ENCODE measurements at regions not wholly inside any gene's neighbourhood (a gene's known extent, or its start where the extent isn't known, plus 50 kb on each side); places are given as distances from the start of the nearest gene placed in this dataset.
"Not testable (repeated sequence)": the region's sequence is repeated elsewhere in the genome, so short reads cannot be mapped to it uniquely, and the experiment has no call there.

DNA sequence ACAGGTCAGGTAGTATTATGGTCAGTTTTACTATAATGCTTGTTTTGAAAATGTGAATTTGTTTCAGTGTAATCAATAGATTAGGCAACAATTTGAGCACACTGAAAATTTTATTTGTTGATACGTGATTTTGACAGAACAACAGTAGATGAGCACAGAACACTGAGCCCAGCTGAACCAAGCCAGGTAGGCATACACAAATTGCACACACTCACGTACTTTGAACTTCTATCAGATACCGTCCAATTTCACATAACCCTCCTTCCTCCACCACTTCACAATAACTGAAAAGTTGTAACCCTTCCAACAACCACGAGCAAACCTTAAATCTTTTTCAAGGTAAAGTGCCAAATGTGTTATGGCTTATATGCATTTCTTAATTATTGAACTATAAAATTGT, 229.5 kb upstream of the TMEFF2 start:
- no peaks in the 10 kb centered on the region for H3K9me3 ChIP-seq (ENCODE audit: low read length)
- H3K4me3 ChIP-seq (ENCODE audit: low read length): no peak overlapping the region
- peaks cover 0 to 3% (median 0%) of the 10 kb centered on the region in 5 donors for H3K9me3 Mint-ChIP-seq
- H3K27ac Mint-ChIP-seq: no peak overlapping the region
- H3K27me3 ChIP-seq (ENCODE audit: insufficient read depth, low read length, poor library complexity, severe bottlenecking): no peaks in the 10 kb centered on the region
- H3K27me3 Mint-ChIP-seq: peaks cover 0 to 2% of the 10 kb centered on the region in 2 donors
- DNase-seq: no peak
- no peaks in the 10 kb centered on the region for H3K4me1 ChIP-seq (ENCODE audit: insufficient read depth, low read length)
- H3K36me3 ChIP-seq (ENCODE audit: insufficient read depth, low read length): no peaks in the 10 kb centered on the region
- H3K4me3 Mint-ChIP-seq: no peak overlapping the region
- ChIA-PET CTCF (no interaction called here), POLR2A (no interaction called here)
- H3K36me3 Mint-ChIP-seq: no peaks in the 10 kb centered on the region
- no peak overlapping the region for H3K27ac ChIP-seq (ENCODE audit: low read depth, low read length)
- no peaks in the 10 kb centered on the region for H3K4me1 Mint-ChIP-seq

DNA sequence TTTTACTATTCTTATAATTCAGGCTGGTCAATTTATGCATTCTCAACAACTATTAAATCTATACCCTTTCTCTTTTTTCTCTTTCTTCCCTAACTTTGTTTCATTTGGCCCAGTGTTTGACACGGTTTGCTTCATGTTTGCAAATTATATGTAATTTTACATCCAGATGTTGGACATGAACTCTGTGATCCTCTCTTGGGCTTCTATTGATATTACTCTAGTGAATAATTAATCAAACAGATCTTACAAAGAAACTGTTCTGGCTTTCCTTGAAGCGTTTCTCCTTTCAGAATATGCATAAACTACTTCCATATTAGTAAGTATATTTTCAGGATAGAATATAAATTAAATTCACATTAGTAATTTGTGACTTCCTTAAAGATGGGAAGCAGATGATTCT, 225.1 kb upstream of the TMEFF2 start:
- Mint-ChIP-seq H3K9me3 (peaks cover 0 to 3% (median 0%) of the 10 kb centered on the region in 5 donors), H3K27ac (no peak overlapping the region), H3K4me1 (no peaks in the 10 kb centered on the region), H3K4me3 (no peak overlapping the region), H3K36me3 (peaks cover 0 to 2% (median 0%) of the 10 kb centered on the region in 3 donors), H3K27me3 (peaks cover 0 to 2% of the 10 kb centered on the region in 2 donors)
- no peaks in the 10 kb centered on the region for H3K4me1 ChIP-seq (ENCODE audit: insufficient read depth, low read length)
- no peaks in the 10 kb centered on the region for H3K27me3 ChIP-seq (ENCODE audit: insufficient read depth, low read length, poor library complexity, severe bottlenecking)
- no peak overlapping the region for H3K27ac ChIP-seq (ENCODE audit: low read depth, low read length)
- no peak overlapping the region for H3K4me3 ChIP-seq (ENCODE audit: low read length)
- H3K36me3 ChIP-seq (ENCODE audit: insufficient read depth, low read length): no peaks in the 10 kb centered on the region
- H3K9me3 ChIP-seq (ENCODE audit: low read length): no peaks in the 10 kb centered on the region
- ChIA-PET CTCF (no interaction called here), POLR2A (no interaction called here)
- no peak for DNase-seq

DNA sequence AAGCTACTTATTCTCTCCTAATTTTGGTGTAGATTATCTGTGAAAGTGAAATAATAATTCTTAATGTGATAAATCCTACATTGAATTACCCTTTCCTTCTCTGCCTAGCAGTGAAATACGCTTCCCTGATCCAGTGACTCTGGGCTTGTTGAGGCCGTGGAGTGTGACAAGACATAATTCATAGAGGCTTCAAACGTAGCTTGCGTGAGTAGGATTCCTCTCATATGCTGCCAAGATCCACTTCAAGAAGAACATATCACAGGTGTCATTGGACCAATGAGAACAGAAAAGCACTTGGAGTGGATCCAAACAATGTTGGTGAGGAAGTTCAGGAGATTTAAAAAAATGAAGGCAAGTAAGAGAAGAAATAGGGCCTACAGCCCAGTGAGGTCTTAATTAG, 221.3 kb upstream of the TMEFF2 start:
- Histone ChIP-seq H3K27ac (ENCODE audit: low read depth, low read length) (no peak overlapping the region), H3K36me3 (ENCODE audit: insufficient read depth, low read length) (no peaks in the 10 kb centered on the region), H3K4me3 (ENCODE audit: low read length) (no peak overlapping the region), H3K27me3 (ENCODE audit: insufficient read depth, low read length, poor library complexity, severe bottlenecking) (no peaks in the 10 kb centered on the region), H3K4me1 (ENCODE audit: insufficient read depth, low read length) (no peaks in the 10 kb centered on the region), H3K9me3 (ENCODE audit: low read length) (no peaks in the 10 kb centered on the region)
- Mint-ChIP-seq H3K9me3 (peaks cover 0 to 3% (median 0%) of the 10 kb centered on the region in 5 donors), H3K4me3 (no peak overlapping the region), H3K27ac (no peak overlapping the region), H3K27me3 (peaks cover 0 to 2% of the 10 kb centered on the region in 2 donors), H3K4me1 (no peaks in the 10 kb centered on the region), H3K36me3 (peaks cover 0 to 2% (median 0%) of the 10 kb centered on the region in 3 donors)
- no peak for DNase-seq
- POLR2A ChIA-PET: no interaction called here
- CTCF ChIA-PET: no interaction called here

DNA sequence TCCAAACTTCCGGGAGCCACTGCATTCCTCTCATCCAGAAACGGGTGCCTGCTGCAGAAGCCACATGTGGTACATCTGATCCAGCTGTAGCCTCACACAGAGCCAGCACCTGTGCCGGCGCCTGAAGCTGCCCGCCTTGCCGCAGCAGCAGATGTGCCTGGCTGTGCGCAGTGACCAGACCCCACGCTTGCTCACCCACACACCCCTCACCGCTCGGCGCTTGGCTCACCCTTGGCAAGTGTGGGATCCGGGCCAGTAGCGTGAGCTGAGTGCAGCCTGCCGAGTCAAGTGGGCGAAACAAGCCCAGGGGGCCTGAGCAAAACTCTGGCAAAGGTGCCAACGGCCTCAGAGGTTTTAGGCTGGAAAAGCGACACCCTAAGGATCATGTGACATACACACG, 220.1 kb upstream of the TMEFF2 start:
- DNase-seq: no peak
- Histone ChIP-seq H3K27ac (ENCODE audit: low read depth, low read length) (no peak overlapping the region), H3K4me1 (ENCODE audit: insufficient read depth, low read length) (no peaks in the 10 kb centered on the region), H3K4me3 (ENCODE audit: low read length) (no peak overlapping the region), H3K36me3 (ENCODE audit: insufficient read depth, low read length) (no peaks in the 10 kb centered on the region), H3K27me3 (ENCODE audit: insufficient read depth, low read length, poor library complexity, severe bottlenecking) (no peaks in the 10 kb centered on the region), H3K9me3 (ENCODE audit: low read length) (no peaks in the 10 kb centered on the region)
- no peaks in the 10 kb centered on the region for H3K4me1 Mint-ChIP-seq
- POLR2A ChIA-PET: no interaction called here
- no peak overlapping the region for H3K4me3 Mint-ChIP-seq
- H3K36me3 Mint-ChIP-seq: peaks cover 0 to 2% (median 0%) of the 10 kb centered on the region in 3 donors
- no peaks in the 10 kb centered on the region for H3K27me3 Mint-ChIP-seq
- CTCF ChIA-PET: no interaction called here
- H3K27ac Mint-ChIP-seq: no peak overlapping the region
- H3K9me3 Mint-ChIP-seq: peaks cover 0 to 3% (median 0%) of the 10 kb centered on the region in 5 donors

DNA sequence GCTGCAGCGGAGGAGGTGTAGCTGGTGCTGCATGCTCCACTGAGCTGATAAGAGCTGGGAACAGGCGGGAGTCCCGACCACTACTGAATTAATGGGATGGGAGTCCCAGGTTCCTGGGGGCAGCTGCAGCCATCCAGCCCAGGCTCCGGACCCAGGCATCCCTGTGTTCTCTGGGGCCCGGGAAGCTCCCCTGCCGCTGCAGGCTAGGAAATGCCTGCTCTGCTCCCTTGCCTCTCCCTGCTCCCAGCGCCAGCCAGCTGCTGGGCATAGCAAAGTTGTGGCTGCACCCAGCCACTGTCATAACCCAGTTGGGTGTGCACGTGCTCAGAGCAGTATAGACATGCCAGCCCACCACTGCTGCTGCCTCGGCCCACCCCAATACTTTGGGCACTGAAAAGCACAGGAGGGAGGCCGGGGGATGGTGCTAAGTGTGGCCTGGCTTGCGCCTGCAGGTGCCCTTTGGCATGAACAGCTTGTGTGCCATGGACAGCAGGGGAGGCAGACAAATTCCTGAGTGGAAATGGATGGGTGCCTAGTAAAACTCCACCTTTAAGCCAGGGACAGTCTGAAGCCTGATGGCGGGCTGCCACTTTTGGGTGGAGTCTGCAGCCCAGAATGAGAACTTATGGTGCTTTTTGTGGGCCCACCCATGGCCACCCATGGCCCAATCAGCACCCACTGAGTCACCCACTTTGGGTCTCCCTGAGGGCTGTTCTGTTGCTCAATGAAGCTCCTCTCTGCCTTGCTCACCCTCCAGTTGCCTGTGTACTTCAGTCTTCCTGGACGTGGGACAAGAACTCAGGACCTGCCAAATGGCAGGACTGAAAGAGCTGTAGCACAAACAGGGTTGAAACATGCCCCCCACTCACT, 219.3 kb upstream of the TMEFF2 start:
- Mint-ChIP-seq H3K36me3 (peaks cover 0 to 2% (median 0%) of the 10 kb centered on the region in 3 donors), H3K4me3 (no peak overlapping the region), H3K27me3 (no peaks in the 10 kb centered on the region), H3K9me3 (peaks cover 0 to 3% (median 0%) of the 10 kb centered on the region in 5 donors), H3K27ac (no peak overlapping the region), H3K4me1 (no peaks in the 10 kb centered on the region)
- ChIA-PET POLR2A (no interaction called here), CTCF (no interaction called here)
- DNase-seq: no peak
- H3K4me1 ChIP-seq (ENCODE audit: insufficient read depth, low read length): no peaks in the 10 kb centered on the region
- H3K9me3 ChIP-seq (ENCODE audit: low read length): no peaks in the 10 kb centered on the region
- no peak overlapping the region for H3K4me3 ChIP-seq (ENCODE audit: low read length)
- H3K27me3 ChIP-seq (ENCODE audit: insufficient read depth, low read length, poor library complexity, severe bottlenecking): no peaks in the 10 kb centered on the region
- H3K36me3 ChIP-seq (ENCODE audit: insufficient read depth, low read length): no peaks in the 10 kb centered on the region
- no peak overlapping the region for H3K27ac ChIP-seq (ENCODE audit: low read depth, low read length)

DNA sequence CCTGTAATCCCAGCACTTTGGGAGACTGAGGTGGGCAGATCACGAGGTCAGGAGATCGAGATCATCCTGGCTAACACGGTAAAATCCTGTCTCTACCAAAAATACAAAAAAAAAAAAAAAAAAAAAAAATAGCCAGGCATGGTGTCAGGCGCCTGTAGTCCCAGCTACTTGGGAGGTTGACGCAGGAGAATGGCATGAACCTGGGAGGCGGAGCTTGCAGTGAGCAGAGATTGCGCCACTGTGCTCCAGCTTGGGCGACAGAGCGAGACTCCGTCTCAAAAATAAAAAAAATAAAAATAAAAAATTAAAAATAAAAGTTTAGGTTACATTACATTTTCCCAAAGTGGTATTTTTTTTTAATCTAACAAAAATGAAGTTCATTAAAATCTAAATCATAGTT, 218.1 kb upstream of the TMEFF2 start:
- H3K4me1 Mint-ChIP-seq; H3K4me1 ChIP-seq (ENCODE audit: insufficient read depth, low read length); H3K4me3 Mint-ChIP-seq; H3K27ac Mint-ChIP-seq; H3K36me3 ChIP-seq (ENCODE audit: insufficient read depth, low read length); H3K9me3 ChIP-seq (ENCODE audit: low read length); H3K27me3 ChIP-seq (ENCODE audit: insufficient read depth, low read length, poor library complexity, severe bottlenecking); H3K4me3 ChIP-seq (ENCODE audit: low read length); DNase-seq; H3K9me3 Mint-ChIP-seq; CTCF ChIA-PET; POLR2A ChIA-PET; H3K27me3 Mint-ChIP-seq; H3K27ac ChIP-seq (ENCODE audit: low read depth, low read length); H3K36me3 Mint-ChIP-seq: not testable (repeated sequence)

DNA sequence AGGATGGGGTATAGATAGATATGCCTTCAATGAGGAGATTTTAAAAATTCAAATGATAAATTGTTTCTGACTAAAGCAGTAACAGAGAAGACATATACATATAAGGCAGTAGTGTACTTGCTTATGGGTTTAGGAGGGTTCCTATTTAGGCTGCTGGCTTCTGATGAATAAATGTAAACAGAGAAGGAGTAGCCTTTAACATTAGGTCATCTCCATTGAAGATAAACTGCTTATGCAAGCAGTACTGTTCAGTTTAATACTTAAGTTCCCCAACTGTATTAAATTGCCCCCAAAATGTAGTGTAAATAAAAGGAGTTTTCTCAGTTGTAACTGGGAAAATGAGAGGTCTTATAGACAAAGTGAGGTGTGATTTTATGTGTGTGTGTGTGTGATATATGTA, 217.7 kb upstream of the TMEFF2 start:
- Mint-ChIP-seq H3K27ac (no peak overlapping the region), H3K9me3 (peaks cover 0 to 3% (median 0%) of the 10 kb centered on the region in 5 donors), H3K27me3 (no peaks in the 10 kb centered on the region), H3K4me3 (no peak overlapping the region), H3K36me3 (peaks cover 0 to 2% (median 0%) of the 10 kb centered on the region in 3 donors), H3K4me1 (no peaks in the 10 kb centered on the region)
- H3K27me3 ChIP-seq (ENCODE audit: insufficient read depth, low read length, poor library complexity, severe bottlenecking): no peaks in the 10 kb centered on the region
- H3K4me3 ChIP-seq (ENCODE audit: low read length): no peak overlapping the region
- H3K4me1 ChIP-seq (ENCODE audit: insufficient read depth, low read length): no peaks in the 10 kb centered on the region
- ChIA-PET CTCF (no interaction called here), POLR2A (no interaction called here)
- DNase-seq: no peak
- H3K27ac ChIP-seq (ENCODE audit: low read depth, low read length): no peak overlapping the region
- no peaks in the 10 kb centered on the region for H3K36me3 ChIP-seq (ENCODE audit: insufficient read depth, low read length)
- no peaks in the 10 kb centered on the region for H3K9me3 ChIP-seq (ENCODE audit: low read length)

DNA sequence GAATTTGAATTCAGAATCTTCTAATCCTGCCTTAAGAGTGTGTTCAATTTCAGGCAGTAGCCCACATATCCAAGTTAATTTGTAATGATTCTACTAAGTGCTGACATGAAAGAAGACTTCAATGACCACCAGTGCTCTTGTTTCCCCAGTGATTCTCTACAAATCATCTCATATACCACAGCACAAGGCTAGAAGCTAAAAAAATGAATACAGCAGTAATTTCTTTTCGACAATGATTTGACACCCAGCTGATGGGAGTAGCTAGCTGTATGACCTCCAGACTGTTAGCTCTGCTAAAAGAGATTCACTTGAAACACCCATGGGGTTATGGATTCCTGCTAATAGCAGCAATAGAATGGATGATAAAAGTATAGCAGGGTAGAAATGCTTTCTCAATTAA, 217.0 kb upstream of the TMEFF2 start:
- Histone ChIP-seq H3K9me3 (ENCODE audit: low read length) (no peaks in the 10 kb centered on the region), H3K36me3 (ENCODE audit: insufficient read depth, low read length) (no peaks in the 10 kb centered on the region), H3K27ac (ENCODE audit: low read depth, low read length) (no peak overlapping the region), H3K4me1 (ENCODE audit: insufficient read depth, low read length) (no peaks in the 10 kb centered on the region), H3K4me3 (ENCODE audit: low read length) (no peak overlapping the region), H3K27me3 (ENCODE audit: insufficient read depth, low read length, poor library complexity, severe bottlenecking) (no peaks in the 10 kb centered on the region)
- no peak overlapping the region for H3K4me3 Mint-ChIP-seq
- H3K27ac Mint-ChIP-seq: no peak overlapping the region
- H3K36me3 Mint-ChIP-seq: peaks cover 0 to 2% (median 0%) of the 10 kb centered on the region in 3 donors
- ChIA-PET CTCF (no interaction called here), POLR2A (no interaction called here)
- no peaks in the 10 kb centered on the region for H3K27me3 Mint-ChIP-seq
- H3K9me3 Mint-ChIP-seq: peaks cover 0 to 3% (median 0%) of the 10 kb centered on the region in 5 donors
- DNase-seq: no peak
- no peaks in the 10 kb centered on the region for H3K4me1 Mint-ChIP-seq
